Liver (tissue), 8 donors: ENCODE measurements at regions not wholly inside any gene's neighbourhood (a gene's known extent, or its start where the extent isn't known, plus 50 kb on each side); places are given as distances from the start of the nearest gene placed in this dataset.

Experiments
- DNase-seq: peaks from one replicate; pipeline ENCODE4 v3.0.0-alpha.2; 2017; ENCODE audit warnings: low spot score
- H3K27ac ChIP-seq, 2 donors: one replicate each; pipeline ENCODE4 v1.7.0; 2013; ENCODE audit warnings: inconsistent platforms in 2 of 2, low read length in 2 of 2, control low read depth in 1 of 2, low read depth in 1 of 2, mild to moderate bottlenecking in 1 of 2
- H3K27me3 ChIP-seq, 4 donors: one replicate each; pipeline versions ENCODE4 v1.6.1 to v1.7.0; 2013; ENCODE audit warnings: low read length in 3 of 4, inconsistent platforms in 1 of 4, mild to moderate bottlenecking in 1 of 4, moderate library complexity in 1 of 4; ENCODE audit not compliant: control insufficient read depth in 4 of 4, insufficient read depth in 4 of 4
- H3K36me3 ChIP-seq, 4 donors: one replicate each; pipeline versions ENCODE4 v1.6.1 to v1.7.0; 2013; ENCODE audit warnings: low read length in 3 of 4, mild to moderate bottlenecking in 3 of 4, low read depth in 1 of 4, moderate library complexity in 1 of 4; ENCODE audit not compliant: control insufficient read depth in 4 of 4, insufficient read depth in 3 of 4
- H3K4me1 ChIP-seq, 4 donors: one replicate each; pipeline versions ENCODE4 v1.6.1 to v1.7.0; 2013; ENCODE audit warnings: low read length in 3 of 4, mild to moderate bottlenecking in 3 of 4, moderate library complexity in 1 of 4; ENCODE audit not compliant: control insufficient read depth in 4 of 4, insufficient read depth in 4 of 4
- H3K4me3 ChIP-seq, 3 donors: one replicate each; pipeline versions ENCODE4 v1.6.1 to v1.7.0; 2013; ENCODE audit warnings: low read length in 3 of 3, control low read depth in 1 of 3, low read depth in 1 of 3, mild to moderate bottlenecking in 1 of 3
- H3K9ac ChIP-seq, 2 donors: one replicate each; pipeline ENCODE4 v1.7.0; 2013; ENCODE audit warnings: low read length in 2 of 2, mild to moderate bottlenecking in 2 of 2, moderate library complexity in 2 of 2, control low read depth in 1 of 2, low read depth in 1 of 2
- H3K9me3 ChIP-seq, 4 donors: one replicate each; pipeline versions ENCODE4 v1.6.1 to v1.7.0; 2013; ENCODE audit warnings: low read length in 3 of 4; ENCODE audit not compliant: control insufficient read depth in 4 of 4
- FOXA1 ChIP-seq: IDR thresholded peaks from 2 replicates; pipeline ENCODE4 v1.6.1; 2016; ENCODE audit warnings: antibody characterized with exemption
- FOXA2 ChIP-seq: IDR thresholded peaks from 2 replicates; pipeline ENCODE4 v1.6.1; 2016; ENCODE audit warnings: antibody characterized with exemption
- GABPA ChIP-seq, 2 donors: IDR thresholded peaks in 1 of 2; conservative IDR thresholded peaks in 1 of 2; 2 replicates each; pipeline ENCODE4 v1.6.1; 2016; ENCODE audit warnings: antibody characterized with exemption in 2 of 2, mild to moderate bottlenecking in 1 of 2, moderate library complexity in 1 of 2
- HNF4A ChIP-seq, 2 donors: conservative IDR thresholded peaks; 2 replicates each; pipeline ENCODE4 v1.6.1; 2016; ENCODE audit warnings: antibody characterized with exemption in 2 of 2, mild to moderate bottlenecking in 2 of 2
- JUND ChIP-seq, 2 donors: IDR thresholded peaks; 2 replicates each; pipeline ENCODE4 v1.6.1; 2016; ENCODE audit warnings: antibody characterized with exemption in 2 of 2
- SP1 ChIP-seq: IDR thresholded peaks from 2 replicates; pipeline ENCODE4 v1.6.1; 2018; ENCODE audit warnings: antibody characterized with exemption, mild to moderate bottlenecking
- TAF1 ChIP-seq: conservative IDR thresholded peaks from 2 replicates; pipeline ENCODE4 v1.6.1; 2016; ENCODE audit warnings: antibody characterized with exemption, mild to moderate bottlenecking
- WGBS: extraction: QIAGEN DNeasy Blood & Tissue Kit; methylation state at CpG from one replicate; pipeline ENCODE4 v1.1.7; 2013; 5-methylcytosine and 5-hydroxymethylcytosine counted together
- TF ChIP-seq, protein P1 (sequence below): IDR thresholded peaks from 2 replicates; pipeline ENCODE4 v1.6.1; 2016; ENCODE audit warnings: antibody characterized with exemption
- TF ChIP-seq, protein P2 (sequence below): IDR thresholded peaks from 2 replicates; pipeline ENCODE4 v1.6.1; 2016; ENCODE audit warnings: antibody characterized with exemption, mild to moderate bottlenecking
- TF ChIP-seq, protein P3 (sequence below): fragments of 150-350 bp; IDR thresholded peaks from 2 replicates; pipeline ENCODE4 v1.5.1; 2017; ENCODE audit warnings: improper control_type of control experiment, low read depth, low read length; ENCODE audit not compliant: missing input control
- TF ChIP-seq, protein P4 (sequence below): IDR thresholded peaks from 2 replicates; pipeline ENCODE4 v1.6.1; 2016; ENCODE audit warnings: antibody characterized with exemption
- TF ChIP-seq, protein P5 (sequence below): IDR thresholded peaks from 2 replicates; pipeline ENCODE4 v1.6.1; 2016; ENCODE audit warnings: antibody characterized with exemption
- donor health status: healthy.
- donor health status: healthy.
- donor health status: healthy.
- donor health status: healthy.
- donor health status: healthy.

DNA sequence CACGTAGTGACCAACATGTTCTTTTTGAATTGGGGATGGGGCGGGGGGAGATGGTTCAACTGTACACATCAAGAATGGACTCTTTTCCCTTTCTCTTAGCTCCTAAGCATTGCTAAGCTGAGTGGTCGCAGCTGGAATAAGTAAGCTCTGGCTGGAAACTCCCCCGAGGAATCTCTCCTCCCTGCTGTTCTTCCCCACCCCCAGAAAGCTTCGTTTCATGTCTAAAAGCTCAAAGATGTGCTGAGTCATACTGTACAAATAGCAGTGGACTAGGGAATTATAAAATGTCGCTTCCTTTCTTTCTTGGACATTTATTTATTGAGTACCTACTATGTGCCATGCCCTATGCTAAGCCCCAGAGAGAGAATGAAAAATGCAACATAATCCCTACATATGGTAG, 191.1 kb upstream of the ADO start:
- no peak overlapping the region for H3K9ac ChIP-seq
- no peak for TF ChIP-seq FOXA1
- no peak for TF ChIP-seq HNF4A (conservative IDR thresholded peaks at IDR 0.05)
- TF ChIP-seq TAF1: no peak
- TF ChIP-seq, protein P1, sequence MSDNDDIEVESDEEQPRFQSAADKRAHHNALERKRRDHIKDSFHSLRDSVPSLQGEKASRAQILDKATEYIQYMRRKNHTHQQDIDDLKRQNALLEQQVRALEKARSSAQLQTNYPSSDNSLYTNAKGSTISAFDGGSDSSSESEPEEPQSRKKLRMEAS: no peak
- TF ChIP-seq, protein P2, sequence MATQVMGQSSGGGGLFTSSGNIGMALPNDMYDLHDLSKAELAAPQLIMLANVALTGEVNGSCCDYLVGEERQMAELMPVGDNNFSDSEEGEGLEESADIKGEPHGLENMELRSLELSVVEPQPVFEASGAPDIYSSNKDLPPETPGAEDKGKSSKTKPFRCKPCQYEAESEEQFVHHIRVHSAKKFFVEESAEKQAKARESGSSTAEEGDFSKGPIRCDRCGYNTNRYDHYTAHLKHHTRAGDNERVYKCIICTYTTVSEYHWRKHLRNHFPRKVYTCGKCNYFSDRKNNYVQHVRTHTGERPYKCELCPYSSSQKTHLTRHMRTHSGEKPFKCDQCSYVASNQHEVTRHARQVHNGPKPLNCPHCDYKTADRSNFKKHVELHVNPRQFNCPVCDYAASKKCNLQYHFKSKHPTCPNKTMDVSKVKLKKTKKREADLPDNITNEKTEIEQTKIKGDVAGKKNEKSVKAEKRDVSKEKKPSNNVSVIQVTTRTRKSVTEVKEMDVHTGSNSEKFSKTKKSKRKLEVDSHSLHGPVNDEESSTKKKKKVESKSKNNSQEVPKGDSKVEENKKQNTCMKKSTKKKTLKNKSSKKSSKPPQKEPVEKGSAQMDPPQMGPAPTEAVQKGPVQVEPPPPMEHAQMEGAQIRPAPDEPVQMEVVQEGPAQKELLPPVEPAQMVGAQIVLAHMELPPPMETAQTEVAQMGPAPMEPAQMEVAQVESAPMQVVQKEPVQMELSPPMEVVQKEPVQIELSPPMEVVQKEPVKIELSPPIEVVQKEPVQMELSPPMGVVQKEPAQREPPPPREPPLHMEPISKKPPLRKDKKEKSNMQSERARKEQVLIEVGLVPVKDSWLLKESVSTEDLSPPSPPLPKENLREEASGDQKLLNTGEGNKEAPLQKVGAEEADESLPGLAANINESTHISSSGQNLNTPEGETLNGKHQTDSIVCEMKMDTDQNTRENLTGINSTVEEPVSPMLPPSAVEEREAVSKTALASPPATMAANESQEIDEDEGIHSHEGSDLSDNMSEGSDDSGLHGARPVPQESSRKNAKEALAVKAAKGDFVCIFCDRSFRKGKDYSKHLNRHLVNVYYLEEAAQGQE: no peak
- no peak overlapping the region for H3K27ac ChIP-seq
- 70% methylated on average over 6 of the region's 6 CpGs for WGBS
- no peak for DNase-seq
- H3K27me3 ChIP-seq: no peaks in the 10 kb centered on the region
- H3K4me1 ChIP-seq: peaks cover 0 to under 1% (median 0%) of the 10 kb centered on the region in 4 donors
- H3K4me3 ChIP-seq: no peak overlapping the region
- no peaks in the 10 kb centered on the region for H3K9me3 ChIP-seq
- no peaks in the 10 kb centered on the region for H3K36me3 ChIP-seq

DNA sequence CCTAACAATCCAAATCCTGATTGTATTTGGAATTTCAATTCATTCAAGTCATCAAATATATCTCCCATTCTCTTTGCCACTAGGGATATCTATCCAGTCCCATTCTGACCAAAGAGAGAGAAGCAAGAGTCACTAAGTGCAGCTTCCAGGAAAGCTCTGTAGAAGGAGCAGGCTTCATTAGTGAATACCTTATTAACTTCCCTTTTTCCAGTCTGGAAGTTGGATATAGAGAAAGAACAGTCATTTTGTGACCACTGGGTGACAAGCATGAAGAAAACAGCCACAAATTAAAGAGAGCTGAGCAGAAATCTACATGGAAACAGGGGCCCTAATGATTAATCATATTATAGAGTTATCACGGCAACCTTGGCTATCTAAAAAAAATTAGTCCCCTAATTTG, 190.7 kb upstream of the ADO start:
- WGBS: 86% methylated on average over 1 of the region's 1 CpG
- no peak for DNase-seq
- TF ChIP-seq GABPA (IDR thresholded peaks at IDR 0.05 in 1 of 2, conservative IDR thresholded peaks at IDR 0.05 in 1 of 2) (no peak), JUND (IDR thresholded peaks at IDR 0.05) (no peak), TAF1 (no peak), SP1 (no peak), HNF4A (conservative IDR thresholded peaks at IDR 0.05) (no peak), FOXA2 (no peak), FOXA1 (no peak)
- TF ChIP-seq, protein P3, sequence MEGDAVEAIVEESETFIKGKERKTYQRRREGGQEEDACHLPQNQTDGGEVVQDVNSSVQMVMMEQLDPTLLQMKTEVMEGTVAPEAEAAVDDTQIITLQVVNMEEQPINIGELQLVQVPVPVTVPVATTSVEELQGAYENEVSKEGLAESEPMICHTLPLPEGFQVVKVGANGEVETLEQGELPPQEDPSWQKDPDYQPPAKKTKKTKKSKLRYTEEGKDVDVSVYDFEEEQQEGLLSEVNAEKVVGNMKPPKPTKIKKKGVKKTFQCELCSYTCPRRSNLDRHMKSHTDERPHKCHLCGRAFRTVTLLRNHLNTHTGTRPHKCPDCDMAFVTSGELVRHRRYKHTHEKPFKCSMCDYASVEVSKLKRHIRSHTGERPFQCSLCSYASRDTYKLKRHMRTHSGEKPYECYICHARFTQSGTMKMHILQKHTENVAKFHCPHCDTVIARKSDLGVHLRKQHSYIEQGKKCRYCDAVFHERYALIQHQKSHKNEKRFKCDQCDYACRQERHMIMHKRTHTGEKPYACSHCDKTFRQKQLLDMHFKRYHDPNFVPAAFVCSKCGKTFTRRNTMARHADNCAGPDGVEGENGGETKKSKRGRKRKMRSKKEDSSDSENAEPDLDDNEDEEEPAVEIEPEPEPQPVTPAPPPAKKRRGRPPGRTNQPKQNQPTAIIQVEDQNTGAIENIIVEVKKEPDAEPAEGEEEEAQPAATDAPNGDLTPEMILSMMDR: no peak
- TF ChIP-seq, protein P4, sequence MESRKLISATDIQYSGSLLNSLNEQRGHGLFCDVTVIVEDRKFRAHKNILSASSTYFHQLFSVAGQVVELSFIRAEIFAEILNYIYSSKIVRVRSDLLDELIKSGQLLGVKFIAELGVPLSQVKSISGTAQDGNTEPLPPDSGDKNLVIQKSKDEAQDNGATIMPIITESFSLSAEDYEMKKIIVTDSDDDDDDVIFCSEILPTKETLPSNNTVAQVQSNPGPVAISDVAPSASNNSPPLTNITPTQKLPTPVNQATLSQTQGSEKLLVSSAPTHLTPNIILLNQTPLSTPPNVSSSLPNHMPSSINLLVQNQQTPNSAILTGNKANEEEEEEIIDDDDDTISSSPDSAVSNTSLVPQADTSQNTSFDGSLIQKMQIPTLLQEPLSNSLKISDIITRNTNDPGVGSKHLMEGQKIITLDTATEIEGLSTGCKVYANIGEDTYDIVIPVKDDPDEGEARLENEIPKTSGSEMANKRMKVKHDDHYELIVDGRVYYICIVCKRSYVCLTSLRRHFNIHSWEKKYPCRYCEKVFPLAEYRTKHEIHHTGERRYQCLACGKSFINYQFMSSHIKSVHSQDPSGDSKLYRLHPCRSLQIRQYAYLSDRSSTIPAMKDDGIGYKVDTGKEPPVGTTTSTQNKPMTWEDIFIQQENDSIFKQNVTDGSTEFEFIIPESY: no peak
- TF ChIP-seq, protein P5, sequence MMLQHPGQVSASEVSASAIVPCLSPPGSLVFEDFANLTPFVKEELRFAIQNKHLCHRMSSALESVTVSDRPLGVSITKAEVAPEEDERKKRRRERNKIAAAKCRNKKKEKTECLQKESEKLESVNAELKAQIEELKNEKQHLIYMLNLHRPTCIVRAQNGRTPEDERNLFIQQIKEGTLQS: no peak
- Histone ChIP-seq H3K9me3 (no peaks in the 10 kb centered on the region), H3K9ac (no peak overlapping the region), H3K27me3 (no peaks in the 10 kb centered on the region), H3K27ac (no peak overlapping the region), H3K4me1 (peaks cover 0 to 4% (median 0%) of the 10 kb centered on the region in 4 donors), H3K4me3 (no peak overlapping the region), H3K36me3 (no peaks in the 10 kb centered on the region)
